ENCODE measurements at regions not wholly inside any gene's neighbourhood (a gene's known extent, or its start where the extent isn't known, plus 50 kb on each side); places are given as distances from the start of the nearest gene placed in this dataset.

- no peak for TF ChIP-seq ZNF30 (CRISPR knock-in tag; IDR thresholded peaks at IDR 0.05)
Observed at GRCh38 chr1:108071601-108072000, 106.6 kb upstream of the VAV3 start (continued).

- DNase-seq (ENCODE audit: low spot score) (no peak), FAIRE-seq (no peak), ATAC-seq (no peak)
- TF ChIP-seq ZBTB43 (CRISPR knock-in tag; conservative IDR thresholded peaks at IDR 0.05) (no peak), TFDP1 (CRISPR knock-in tag; IDR thresholded peaks at IDR 0.05; ENCODE audit: borderline replicate concordance) (no peak), GLMP (CRISPR knock-in tag; IDR thresholded peaks at IDR 0.05; ENCODE audit: borderline replicate concordance) (no peak), ZSCAN31 (CRISPR knock-in tag; IDR thresholded peaks at IDR 0.05; ENCODE audit: low read depth) (no peak), ZNF589 (CRISPR knock-in tag; conservative IDR thresholded peaks at IDR 0.05) (no peak), ZNF446 (CRISPR knock-in tag; IDR thresholded peaks at IDR 0.05) (no peak), HNRNPL (IDR thresholded peaks at IDR 0.05; ENCODE audit: low read depth, low read length) (no peak), ZNF101 (CRISPR knock-in tag; IDR thresholded peaks at IDR 0.05; ENCODE audit: borderline replicate concordance, low read depth) (no peak), MZF1 (CRISPR knock-in tag; IDR thresholded peaks at IDR 0.05; ENCODE audit: borderline replicate concordance) (no peak), DNMT3B (CRISPR knock-in tag; conservative IDR thresholded peaks at IDR 0.05) (no peak), PLSCR1 (CRISPR knock-in tag; IDR thresholded peaks at IDR 0.05; ENCODE audit: borderline replicate concordance) (no peak), ZSCAN22 (CRISPR knock-in tag; IDR thresholded peaks at IDR 0.05) (no peak), ZIK1 (CRISPR knock-in tag; IDR thresholded peaks at IDR 0.05; ENCODE audit: borderline replicate concordance, low read depth) (no peak), MTA1 (CRISPR knock-in tag; IDR thresholded peaks at IDR 0.05; ENCODE audit: borderline replicate concordance) (no peak), CENPT (CRISPR knock-in tag; IDR thresholded peaks at IDR 0.05; ENCODE audit: low read depth) (no peak), ZBTB38 (CRISPR knock-in tag; IDR thresholded peaks at IDR 0.05) (no peak), ZNF775 (CRISPR knock-in tag; IDR thresholded peaks at IDR 0.05; ENCODE audit: borderline replicate concordance) (no peak)
- intact Hi-C loops (cut with micrococcal nuclease; ENCODE audit: unreplicated experiment) = no loop called here
- in situ Hi-C loops (cut with HindIII; ENCODE audit: extremely low pct_ligation_motif_present, low pct_unique_long_range_greater_than_20kb) = no loop called here
- WGBS (ENCODE audit: low lambda C conversion rate) = 46% methylated on average over 2 of the region's 2 CpGs
- H3K27ac ChIP-seq (ENCODE audit: extremely low read length, insufficient read depth, low read length) = no peak overlapping the region
- H3K4me3 ChIP-seq (replicated peaks in 1 of 3; ENCODE audit: insufficient read depth in 1 of 3, low read depth in 2 of 3, low read length in 3 of 3) = no peak overlapping the region
- BruUV-seq (replicated peaks) = no TSS peak
- ChIA-PET CTCF (ENCODE audit: low intra/inter-chr PET ratio, low total read pairs) (no interaction called here), POLR2A (no interaction called here)
- H3K4me2 ChIP-seq (ENCODE audit: low read depth, low read length) = no peak overlapping the region
- H2AFZ ChIP-seq (ENCODE audit: low read length) = no peak overlapping the region
- no peaks in the 10 kb centered on the region for H3K27me3 ChIP-seq (ENCODE audit: control insufficient read depth in 1 of 2, insufficient read depth in 2 of 2, low read length in 2 of 2)
- no peaks in the 10 kb centered on the region for H4K20me1 ChIP-seq (ENCODE audit: insufficient read depth, low read length)
- H3K4me1 ChIP-seq (ENCODE audit: insufficient read depth, low read length) = no peaks in the 10 kb centered on the region
- no peaks in the 10 kb centered on the region for H3K36me3 ChIP-seq (replicated peaks in 1 of 2; ENCODE audit: control insufficient read depth in 1 of 2, insufficient read depth in 2 of 2, low read length in 2 of 2)
- no peaks in the 10 kb centered on the region for H3K79me2 ChIP-seq (ENCODE audit: insufficient read depth, low read length)
- H3K9ac ChIP-seq (ENCODE audit: insufficient read depth, low read depth, low read length) = no peak overlapping the region
- H3K9me3 ChIP-seq (ENCODE audit: low read length) = no peaks in the 10 kb centered on the region
Observed at GRCh38 chr1:108070662-108071061, 105.7 kb upstream of the VAV3 start.

Data from HepG2 (cell line).